ENCODE measurements at regions not wholly inside any gene's neighbourhood (a gene's known extent, or its start where the extent isn't known, plus 50 kb on each side); places are given as distances from the start of the nearest gene placed in this dataset.
"Not testable (repeated sequence)": the region's sequence is repeated elsewhere in the genome, so short reads cannot be mapped to it uniquely, and the experiment has no call there.

DNA sequence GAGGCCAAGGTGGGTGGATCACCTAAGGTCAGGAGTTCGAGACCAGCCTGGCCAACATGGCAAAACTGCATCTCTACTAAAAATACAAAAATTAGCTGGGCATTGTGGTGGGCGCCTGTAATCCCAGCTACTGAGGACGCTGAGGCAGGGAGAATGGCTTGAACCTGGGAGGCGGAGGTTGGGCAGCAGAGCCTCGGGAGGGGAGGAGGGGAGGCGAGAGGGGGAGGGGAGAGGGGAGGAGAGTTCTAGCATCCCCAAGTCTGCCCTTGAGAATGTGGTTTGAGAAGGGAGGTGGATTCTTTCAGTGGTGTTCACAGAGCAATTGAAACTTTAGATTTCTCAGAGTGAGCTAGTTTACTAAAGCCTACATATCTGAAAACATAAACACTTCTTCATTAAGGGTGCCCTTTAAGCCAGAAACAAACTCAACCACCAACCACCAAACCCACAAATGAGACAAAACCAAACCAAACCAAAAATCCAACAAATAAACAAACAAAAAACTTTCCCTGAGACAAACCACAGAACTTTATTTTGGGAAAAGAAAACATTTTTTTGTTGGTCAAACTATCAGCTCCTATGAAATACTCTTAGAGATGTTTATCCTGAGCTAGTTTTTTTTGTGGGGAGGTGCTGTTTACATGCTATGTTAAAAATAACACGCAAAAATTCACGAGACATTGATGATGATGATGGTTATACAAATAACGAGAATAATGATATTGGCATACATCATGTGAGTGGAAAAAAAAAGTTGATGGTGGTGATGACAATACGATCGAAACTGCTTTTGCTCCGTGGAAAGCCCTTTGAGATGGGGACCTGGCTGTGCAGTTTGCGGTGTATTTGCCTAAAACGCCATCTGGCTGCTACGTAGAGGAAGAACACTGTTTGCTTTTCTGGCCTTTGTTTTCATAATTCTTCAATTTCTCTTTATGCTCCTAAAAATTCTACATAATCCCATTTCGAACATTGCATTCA lies 98.2 kb upstream of the PRKX start:
- no peak for DNase-seq (ENCODE audit: low read depth in 2 of 3, low spot score in 2 of 3)

- no peak for DNase-seq (ENCODE audit: low read depth in 2 of 3, low spot score in 2 of 3)
Measured at GRCh38 chrX:3807906-3808305, 94.5 kb upstream of the PRKX start.

DNA sequence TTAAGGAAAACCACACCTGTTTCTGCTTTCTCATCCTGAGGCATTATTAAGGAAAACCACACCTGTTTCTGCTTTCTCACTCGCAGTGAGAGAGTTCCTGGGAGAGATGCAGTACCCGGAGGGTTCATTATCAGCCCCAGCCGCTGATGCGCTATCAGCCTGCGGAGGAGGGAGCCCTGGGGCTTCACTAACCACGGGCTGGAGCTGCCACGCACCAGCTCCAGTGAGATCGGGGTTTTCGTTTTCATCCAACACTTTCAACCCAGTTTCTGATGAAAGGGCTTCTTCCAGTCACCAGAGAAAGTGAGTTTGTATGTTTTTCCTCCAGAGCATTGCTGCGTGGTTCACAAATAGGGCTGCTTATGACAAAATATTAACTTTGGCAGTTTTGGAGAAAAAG lies 93.2 kb upstream of the PRKX start:
- no peak for DNase-seq (ENCODE audit: low read depth in 2 of 3, low spot score in 2 of 3)

DNA sequence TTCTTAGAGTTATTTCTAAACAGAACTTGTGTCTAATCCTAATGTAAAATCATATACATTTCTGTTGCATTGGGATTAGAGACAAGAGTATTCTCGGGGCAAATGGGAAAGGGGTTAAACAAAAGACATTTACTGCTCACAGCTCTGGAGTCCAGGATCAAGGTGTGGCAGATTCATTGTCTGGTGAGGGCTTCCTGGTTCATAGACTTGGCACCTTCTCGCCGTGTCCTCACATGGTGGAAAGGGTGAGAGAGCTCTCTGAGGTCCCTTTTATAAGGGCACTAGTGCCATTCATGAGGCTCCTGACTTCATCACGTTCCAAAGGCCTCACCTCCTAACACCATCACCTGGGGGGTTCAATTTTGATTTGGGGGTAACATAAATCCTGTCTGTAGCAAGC lies 90.3 kb upstream of the PRKX start:
- DNase-seq (ENCODE audit: low read depth in 2 of 3, low spot score in 2 of 3), result no peak

DNA sequence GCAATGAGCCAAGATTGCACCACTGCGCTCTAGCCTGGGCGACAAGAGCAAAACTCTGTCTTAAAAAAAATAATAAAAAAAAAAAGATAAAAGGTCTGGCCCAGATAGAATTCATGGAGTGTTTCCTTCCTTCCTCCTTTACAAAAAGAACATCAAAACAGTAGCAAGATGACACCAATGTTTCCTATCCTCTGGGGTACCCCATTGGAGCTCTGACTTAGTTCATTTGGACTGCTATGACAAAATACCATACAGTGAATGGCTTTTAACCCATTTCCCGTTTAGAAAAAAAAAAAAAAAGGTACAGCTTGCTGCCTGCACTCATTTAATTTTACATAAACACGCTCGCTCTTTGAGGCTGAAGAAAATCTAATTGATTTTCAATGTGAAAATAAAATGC lies 89.9 kb upstream of the PRKX start:
- no peak for DNase-seq (ENCODE audit: low read depth in 2 of 3, low spot score in 2 of 3)

DNA sequence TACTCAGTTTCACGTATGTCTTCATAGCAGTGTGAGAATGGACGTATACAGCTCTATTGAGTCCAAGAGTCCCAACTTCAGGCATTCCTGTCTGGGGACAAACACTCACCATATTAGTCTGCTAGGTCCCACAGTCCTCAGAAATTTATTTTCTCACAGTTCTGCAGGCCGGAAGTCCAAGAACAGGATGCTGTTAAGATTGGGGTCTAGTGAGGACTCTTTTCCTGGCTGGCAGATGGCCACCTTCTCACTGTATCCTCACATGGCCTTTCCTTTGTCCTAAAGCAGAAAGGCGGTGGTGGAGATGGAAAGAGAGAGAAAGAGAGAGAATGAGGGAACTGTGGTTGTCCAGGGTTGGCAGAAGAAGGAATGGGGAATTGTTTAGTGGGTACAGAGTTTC lies 82.0 kb upstream of the PRKX start:
- not testable (repeated sequence) for DNase-seq (ENCODE audit: low read depth in 2 of 3, low spot score in 2 of 3)

DNA sequence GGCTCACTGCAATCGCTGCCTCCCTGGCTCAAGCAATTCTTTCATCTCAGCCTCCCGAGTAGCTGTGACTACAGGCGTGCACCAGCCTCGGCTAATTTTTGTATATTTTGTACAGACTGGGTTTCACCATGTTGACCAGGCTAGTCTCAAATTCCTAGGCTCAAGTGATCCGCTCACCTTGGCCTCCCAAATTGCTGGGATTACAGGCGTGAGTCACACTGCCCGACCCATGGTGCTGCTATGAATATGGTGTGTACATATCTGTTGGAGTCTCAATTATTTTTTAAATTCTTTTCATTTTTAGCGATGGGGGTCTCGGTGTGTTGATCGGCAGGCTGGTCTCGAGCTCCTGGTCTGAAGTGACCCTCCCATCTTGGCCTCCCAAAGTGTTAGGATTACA lies 78.0 kb upstream of the PRKX start:
- DNase-seq (ENCODE audit: low read depth in 2 of 3, low spot score in 2 of 3), result no peak

DNA sequence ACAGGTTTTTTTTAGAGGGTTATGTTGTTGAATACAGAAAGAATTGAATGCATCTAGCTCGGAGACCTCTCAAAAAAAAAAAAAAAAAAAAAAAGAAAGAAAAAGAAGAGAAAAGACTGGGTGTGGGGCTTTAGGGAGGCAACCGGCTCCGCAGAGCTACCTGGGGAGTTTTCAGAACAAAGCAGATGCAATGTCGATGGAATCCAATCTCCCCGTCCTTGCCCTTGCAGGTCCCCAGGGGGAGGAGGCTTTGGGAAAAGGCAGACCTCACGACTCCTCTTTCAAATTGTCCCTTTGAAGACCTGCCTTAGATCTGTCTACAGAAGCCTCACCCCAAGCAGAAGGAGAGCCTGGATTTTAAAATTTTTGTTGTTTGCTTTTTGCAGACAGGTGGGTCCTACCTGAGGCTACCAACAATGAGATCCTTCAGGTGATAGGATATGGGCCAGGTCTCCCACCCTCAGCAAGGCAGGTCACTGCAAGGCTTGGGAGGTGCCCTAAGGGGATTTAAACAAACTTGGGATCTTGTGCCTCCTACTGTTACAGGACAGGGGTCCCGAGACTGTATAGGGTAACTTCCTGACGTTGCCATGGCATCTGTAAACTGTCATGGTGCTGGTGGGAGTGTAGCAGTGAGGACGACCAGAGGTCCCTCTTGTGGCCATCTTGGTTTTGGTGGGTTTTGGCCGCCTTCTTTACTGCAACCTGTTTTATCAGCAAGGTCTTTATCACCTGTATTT lies 75.2 kb upstream of the PRKX start:
- DNase-seq (ENCODE audit: low read depth in 2 of 3, low spot score in 2 of 3), result no peak

- DNase-seq (ENCODE audit: low read depth in 2 of 3, low spot score in 2 of 3), result no peak
Measured at GRCh38 chrX:3787856-3788255, 74.4 kb upstream of the PRKX start.

- not testable (repeated sequence) for DNase-seq (ENCODE audit: low read depth in 2 of 3, low spot score in 2 of 3)
Measured at GRCh38 chrX:3785822-3786221, 72.4 kb upstream of the PRKX start.

DNA sequence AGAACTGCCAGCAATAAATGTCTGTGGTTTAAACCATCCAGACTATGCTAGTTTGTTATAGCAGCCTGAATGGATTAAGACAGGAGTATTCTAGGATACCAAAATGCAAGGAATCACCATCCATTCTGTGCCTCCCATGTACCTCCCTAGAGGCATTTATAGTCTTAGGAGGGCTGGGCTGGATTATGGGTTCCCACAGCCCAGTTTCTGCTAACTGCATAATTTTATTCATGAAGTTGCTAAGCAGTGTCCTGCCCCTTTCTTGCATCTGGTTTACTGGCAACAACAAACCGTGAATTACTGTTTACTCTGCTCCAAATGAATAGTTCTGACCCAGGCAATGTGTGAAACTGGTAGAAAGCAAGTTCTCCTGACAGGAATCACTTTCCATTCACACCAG lies 67.1 kb upstream of the PRKX start:
- no peak for DNase-seq (ENCODE audit: low read depth in 2 of 3, low spot score in 2 of 3)

- no peak for DNase-seq (ENCODE audit: low read depth in 2 of 3, low spot score in 2 of 3)
Measured at GRCh38 chrX:3779546-3779945, 66.1 kb upstream of the PRKX start.

DNA sequence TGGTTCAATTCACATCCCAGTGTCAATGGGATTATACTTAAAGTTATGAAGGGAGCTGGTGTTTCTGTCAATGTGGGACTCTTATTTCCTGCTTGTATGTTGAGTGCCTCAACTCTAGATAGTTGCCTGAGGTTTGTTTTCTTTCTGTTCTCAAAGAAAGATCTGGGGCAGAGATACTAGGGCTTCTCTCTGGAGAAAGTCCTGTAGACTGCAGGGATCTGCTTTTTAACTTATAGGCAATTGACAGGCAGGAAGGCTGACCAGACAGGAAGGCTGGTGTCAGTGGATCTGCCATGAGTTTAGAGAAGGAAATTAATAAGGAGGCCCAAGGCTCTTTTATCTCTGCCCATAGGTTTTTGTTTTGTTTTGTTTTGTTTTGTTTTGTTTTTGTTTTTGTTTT lies 64.0 kb upstream of the PRKX start:
- no peak for DNase-seq (ENCODE audit: low read depth in 2 of 3, low spot score in 2 of 3)

- no peak for DNase-seq (ENCODE audit: low read depth in 2 of 3, low spot score in 2 of 3)
Measured at GRCh38 chrX:3771766-3772165, 58.3 kb upstream of the PRKX start.

- DNase-seq (ENCODE audit: low read depth in 2 of 3, low spot score in 2 of 3), result no peak
Measured at GRCh38 chrX:3768881-3769280, 55.4 kb upstream of the PRKX start.

All from activated CD8-positive, alpha-beta memory T cell treated with anti-CD3 and anti-CD28 coated beads for 48 hours (primary cell).